DMS53 (cell line): ENCODE measurements at regions not wholly inside any gene's neighbourhood (a gene's known extent, or its start where the extent isn't known, plus 50 kb on each side); places are given as distances from the start of the nearest gene placed in this dataset.
"Not testable (repeated sequence)": the region's sequence is repeated elsewhere in the genome, so short reads cannot be mapped to it uniquely, and the experiment has no call there.

Source experiments
- DNase-seq: peaks from one replicate; lab custom pipeline; 2025; lab: John Stamatoyannopoulos, UW

DNA sequence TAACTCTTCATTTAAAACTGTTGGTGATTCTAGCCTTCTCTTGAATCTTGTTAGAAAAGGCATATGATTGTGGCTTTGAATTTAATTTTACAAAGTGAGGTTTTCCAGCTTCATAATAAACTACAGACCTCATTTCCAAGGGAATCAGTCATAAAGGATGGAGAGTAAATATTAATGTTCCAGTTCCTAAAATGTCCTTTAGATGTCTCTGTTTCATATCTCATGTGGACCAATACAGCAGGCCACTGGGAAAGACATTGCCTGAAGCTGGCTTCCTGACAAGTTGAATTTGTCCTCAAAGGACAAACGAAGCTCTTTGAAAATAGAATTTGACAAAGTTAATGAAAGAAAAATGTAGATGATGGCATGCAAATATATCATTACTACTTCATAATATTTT is 125.4 kb downstream of the ZNF330 start:
- peak; percentile 72 for DNase-seq

DNA sequence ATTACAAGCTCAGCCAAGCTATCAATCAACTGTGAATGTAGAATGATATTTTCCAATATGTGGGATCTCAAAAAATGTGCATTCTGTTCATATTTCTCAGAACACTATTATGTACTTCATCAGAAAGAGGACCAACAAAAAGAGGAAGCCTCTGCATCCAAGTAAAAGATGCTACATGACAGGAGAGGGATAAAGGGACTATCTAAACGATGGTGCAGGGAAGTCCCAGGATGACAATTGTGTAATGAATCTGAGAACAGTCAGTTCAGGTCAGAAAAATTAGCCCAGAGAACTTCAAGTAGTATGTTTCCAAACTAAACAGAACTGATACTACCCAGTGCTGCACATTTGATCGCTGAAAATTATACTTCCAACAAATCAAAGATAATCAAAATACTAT is 127.0 kb downstream of the ZNF330 start:
- DNase-seq = no peak

DNA sequence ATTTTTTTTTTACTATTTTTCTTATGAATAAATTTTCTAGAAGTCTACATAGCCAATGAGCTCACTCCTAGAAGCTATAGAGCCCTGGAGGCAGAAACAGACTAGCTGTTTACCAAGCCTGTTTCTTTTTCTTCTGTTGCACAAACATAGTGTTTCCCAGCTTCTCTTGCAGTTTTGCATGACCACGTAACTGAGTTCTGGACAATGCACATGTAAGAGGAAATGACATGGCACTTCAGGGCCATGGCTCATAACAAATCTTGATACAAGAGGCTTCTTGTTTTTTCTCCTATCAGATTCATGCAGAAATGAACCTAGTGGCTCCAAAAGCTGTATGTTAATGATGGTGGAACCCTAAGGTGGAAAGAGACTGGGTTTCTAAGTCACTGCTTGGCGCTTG is 127.4 kb downstream of the ZNF330 start:
- peak; percentile 41 for DNase-seq

DNA sequence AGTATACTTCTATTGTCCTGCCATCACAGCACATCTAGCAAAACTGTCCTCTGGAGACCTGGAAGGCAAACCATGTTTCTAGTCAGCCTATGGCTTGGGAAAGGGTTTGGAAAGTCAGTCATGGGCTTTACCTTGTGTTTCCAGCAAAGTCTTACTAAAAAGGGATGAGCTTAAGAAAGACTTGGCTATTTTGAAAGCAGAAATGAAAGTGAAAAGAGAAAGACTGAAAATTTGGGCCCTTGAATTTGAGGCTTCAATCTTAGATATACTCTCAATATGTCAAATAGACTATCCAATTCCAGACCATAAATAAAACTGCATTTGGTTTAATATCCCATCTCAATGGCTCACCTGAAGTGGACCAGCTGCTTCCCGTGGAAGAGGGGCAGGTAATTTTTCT is 127.9 kb downstream of the ZNF330 start:
- DNase-seq = no peak

DNA sequence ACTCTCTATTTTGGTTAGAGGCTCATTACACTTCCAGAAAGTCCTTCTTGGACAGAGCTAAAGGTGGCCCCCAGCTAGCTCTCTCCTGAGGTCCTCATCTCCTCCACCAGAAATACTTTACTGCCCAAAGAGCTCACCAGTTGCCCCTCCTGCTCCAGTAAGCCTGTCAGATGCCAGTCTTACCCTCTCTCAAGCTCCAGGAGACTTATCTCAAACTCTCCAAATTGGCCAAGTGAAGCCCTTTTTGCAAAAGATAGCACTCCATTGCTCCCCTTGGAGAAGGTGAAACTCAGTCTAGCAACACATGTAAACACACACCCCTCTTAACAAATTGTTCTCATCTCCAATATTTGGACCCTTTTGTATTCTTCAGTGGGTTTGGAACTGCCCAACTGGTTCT is 128.5 kb downstream of the ZNF330 start:
- no peak for DNase-seq

DNA sequence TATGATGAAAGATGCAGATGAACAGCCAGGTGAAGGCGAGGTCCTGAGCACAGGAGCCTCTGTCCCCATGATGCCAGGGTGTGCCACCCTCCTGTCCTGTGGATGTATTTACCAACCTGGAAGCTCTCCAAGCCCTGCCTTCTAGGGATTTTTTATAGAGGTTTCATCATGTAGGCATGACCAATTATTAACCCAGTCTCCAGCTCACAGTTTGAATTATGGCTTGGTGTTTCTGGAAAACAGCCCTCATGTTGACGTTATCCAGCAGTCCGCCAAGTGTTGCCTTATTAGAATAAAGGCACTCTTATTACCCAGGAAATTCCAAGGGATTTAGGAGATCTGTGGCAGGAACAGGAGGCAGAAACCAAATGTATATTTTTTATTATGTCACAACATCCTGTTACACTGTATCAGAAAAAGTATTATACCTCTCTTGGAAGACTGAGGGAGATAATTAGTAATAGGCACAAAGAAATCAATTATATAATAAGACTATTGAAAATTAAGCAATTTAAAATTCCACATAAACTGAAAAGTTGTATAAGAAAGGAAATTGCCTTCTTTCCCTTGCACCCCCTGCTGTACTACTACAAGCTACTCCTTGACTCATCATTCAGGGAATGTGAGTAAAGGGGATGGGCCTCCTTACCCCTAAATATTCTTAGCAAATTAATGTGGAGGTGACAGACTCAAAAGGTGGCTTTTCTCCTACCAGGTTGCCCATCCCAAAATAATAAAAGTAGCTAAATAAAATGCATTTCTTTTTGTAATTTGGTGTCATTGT is 129.6 kb downstream of the ZNF330 start:
- DNase-seq = peak; percentile 79

DNA sequence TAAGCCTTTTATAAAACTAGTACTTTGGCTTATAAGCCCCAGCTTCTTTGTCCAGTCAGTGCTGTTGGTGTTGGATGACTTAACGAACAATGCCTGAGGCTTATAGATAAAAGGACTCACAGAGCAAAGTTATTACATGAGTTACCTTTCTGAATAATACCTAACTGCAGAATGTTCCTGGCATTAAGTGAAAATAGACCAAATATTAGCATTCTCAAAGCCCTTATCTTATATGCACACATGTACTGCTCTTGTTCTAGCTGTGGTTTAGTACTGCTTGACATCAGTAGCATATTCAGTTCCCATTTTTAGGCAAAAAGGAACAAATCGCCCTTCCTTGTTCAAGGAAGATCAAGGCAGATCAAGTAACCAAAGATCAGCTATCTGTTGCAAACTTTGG is 131.6 kb downstream of the ZNF330 start:
- DNase-seq = no peak

DNA sequence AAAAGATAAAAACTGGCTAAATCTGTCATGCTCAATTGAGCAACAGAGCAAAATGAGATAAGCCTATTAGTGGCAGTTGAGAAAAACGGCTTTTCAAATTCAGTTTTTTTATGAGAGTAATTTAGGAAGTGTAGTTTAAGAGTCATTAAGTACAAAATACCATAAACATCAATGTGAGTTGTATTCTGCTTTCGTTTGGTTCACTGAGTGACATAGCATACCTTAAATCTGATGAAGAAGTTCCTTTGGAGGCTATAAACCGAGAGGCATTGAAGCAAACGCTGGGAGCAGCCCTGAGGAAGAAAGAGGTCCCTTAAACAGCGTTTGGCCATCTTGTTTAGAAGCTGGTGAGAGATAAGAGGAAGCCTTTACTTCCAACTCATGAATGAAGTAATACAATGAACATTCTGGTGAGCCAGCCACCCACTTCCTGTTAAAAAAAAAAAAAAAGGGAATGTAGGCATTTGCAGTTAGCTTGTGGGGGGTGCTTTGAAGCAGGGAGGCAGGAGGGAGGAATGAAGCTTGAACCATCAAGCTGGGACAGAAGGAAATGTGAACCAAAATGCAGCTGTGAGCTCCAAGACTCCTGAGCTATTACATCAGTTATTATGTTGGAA is 132.3 kb downstream of the ZNF330 start:
- DNase-seq = peak; percentile 11

DNA sequence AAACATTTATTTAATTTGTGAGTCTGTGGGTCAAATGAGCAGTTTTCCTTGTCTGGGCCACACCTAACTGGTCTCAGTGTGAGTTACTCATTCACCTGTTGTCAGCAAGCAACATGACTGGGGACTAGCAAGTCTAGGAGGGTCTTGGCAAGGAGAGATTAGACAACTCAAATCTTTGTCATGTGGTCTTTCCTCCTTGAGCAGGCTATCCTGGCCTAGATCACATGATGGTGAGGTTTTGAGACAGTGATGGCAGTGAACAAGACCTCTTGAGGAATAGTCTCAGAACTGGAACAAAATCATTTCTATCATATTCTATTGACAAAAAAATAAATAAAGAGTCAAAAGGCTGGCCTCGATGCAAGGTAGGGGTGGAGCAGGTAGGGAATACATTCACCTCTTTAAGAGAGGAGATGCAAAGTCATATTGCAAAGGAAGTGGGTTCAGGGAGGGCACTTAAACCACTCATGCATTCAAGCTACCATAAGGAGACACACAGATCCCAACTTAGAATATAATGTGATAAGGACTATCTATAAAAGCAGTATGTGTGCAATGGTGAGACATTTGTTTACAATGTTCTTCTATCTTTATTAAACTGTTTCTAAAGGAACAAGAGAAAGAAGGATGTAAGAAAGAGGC is 135.7 kb downstream of the ZNF330 start:
- no peak for DNase-seq

DNA sequence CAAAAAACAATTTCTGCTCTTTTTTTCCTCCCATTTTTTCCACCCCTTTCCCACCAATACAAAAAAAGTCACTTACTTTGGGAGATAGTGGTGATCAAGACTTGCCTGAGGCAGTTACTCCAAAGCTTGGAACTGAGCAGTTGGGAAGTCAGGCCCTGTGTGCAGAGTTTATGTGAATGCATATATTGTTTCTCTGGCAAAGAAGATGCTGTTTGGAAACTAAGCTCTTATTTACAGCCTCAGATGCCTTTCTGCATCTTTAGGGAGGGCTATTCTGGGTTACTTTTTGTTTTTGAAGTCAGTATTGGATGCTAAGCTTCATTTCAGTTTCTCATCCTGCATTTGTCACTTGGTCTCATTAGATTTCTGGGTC is 136.3 kb downstream of the ZNF330 start:
- no peak for DNase-seq

DNA sequence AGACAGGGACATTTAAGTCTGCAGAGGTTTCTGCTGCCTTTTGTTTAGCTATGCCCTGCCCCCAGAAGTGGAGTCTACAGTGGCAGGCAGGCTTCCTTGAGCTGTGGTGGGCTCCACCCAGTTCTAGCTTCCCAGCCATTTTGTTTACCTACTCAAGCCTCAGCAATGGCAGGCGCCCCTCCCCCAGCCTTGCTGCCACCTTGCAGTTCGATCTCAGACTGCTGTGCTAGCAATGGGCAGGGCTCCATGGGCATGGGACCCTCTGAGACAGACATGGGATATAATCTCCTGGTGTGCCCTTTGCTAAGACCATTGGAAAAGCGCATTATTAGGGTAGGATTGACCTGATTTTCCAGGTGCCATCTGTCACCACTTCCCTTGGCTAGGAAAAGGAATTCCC is 147.5 kb downstream of the ZNF330 start:
- not testable (repeated sequence) for DNase-seq

DNA sequence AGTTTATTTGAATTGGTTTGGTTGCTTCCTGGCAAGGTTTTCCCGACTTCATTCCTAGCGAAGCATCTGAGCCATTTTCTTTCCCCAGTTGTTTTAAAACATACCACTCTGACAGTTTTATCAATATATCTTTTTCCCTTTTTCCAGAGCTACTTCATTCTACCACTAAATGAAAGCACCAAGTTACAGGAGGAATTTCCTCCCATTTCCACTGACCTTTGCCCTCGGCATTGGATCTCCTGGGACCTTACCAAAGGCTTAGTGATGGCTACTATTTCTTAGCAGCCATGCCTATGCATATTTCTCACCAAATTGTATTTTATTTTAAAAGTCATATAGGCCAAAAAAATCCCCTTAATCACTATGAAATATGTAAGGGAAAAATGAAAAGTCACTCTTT is 150.5 kb downstream of the ZNF330 start:
- DNase-seq = no peak

DNA sequence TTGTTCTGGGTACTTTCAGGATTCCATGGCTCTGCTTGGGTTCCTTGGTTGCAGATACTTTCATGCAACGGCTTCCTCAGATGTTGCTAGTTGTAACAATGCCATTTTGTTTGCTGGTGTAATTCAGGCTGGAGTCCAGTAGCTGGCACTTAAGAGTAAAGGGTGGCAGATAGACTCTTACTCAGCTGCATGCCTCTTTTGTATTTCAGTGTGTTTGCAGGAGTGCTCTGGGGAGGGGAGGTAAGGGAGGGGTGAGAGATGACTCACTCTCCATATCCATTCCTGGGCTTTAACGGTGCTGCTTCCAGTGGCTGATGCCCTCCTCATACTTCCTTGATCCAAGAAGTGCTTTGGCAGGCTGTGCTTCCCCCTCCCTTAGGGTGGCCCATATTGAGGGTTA is 155.2 kb downstream of the ZNF330 start:
- peak; percentile 92 for DNase-seq

DNA sequence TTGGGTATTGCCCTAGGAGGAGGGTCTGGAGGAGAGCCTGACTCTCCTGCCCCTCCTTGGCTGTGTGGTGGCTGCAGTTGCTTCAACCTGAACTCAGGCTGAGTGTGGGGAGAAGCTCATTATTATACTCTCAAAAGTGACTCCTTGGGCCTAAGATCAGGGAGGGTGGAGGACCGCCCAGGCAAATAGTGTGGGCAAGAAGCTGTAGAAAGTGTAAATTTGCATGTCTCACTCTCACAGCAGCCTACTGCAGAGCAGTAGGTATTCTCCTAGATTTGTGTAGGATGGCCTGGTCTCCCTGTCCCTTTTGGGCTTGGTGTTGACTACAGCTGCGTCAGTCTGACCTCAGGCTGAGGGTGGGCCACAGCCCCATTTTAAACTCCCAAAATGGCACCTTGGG is 156.1 kb downstream of the ZNF330 start:
- no peak for DNase-seq

DNA sequence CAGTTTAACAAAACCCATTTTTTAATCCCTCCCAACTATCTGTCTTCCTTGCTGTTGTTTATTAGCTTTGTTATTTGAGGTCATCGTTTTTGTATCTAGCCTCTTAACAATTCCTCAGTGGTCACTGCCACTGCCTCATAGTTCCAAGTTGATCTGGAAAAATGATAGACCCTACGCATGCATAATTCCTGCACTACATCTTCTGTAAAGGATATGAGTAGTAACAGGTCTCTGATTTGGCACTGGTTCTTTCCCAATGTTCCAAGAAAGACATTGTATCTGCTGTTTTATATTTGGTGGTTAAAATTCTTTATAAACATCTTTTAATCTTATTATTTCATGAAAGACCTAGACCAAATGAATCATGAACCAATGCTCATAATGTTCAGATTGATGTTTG is 166.6 kb downstream of the ZNF330 start:
- DNase-seq = no peak

DNA sequence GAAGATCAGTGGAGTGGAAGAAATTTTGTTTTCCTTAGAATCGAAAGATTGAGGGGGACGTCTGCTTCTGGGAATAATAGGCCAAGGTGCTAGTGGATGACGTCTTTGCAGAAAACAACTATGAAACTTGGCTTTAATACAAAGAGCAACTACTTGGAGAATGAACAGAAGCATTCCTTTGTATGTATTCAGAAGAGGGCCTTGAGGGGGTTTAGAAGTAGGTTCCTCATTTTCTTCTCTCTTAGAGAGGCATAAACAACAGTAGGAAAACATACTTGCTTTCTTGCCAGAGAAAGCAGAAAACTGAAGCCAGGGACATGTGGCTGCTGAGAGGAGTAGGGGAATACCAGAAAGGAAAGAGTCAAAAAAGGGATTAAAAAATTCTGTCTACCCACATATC is 167.8 kb downstream of the ZNF330 start:
- no peak for DNase-seq

DNA sequence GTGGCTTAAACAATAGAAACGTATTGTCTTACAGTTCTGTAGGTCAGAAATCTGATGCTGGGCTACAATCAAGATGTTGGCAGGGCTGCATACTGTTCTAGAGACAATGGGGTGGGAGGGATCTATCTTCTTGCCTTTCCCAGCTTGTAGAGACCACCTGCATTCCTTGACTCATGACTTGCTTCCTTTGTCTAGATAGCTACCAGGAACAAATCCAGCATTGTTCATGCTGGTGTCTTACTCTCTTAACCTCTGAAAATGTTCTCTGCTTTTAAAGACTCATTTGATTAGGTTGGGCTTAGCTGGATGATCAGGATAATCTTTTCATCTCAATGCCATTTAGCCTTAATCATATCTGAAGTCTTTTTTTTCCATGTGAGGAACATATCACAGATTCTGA is 169.0 kb downstream of the ZNF330 start:
- DNase-seq = no peak

DNA sequence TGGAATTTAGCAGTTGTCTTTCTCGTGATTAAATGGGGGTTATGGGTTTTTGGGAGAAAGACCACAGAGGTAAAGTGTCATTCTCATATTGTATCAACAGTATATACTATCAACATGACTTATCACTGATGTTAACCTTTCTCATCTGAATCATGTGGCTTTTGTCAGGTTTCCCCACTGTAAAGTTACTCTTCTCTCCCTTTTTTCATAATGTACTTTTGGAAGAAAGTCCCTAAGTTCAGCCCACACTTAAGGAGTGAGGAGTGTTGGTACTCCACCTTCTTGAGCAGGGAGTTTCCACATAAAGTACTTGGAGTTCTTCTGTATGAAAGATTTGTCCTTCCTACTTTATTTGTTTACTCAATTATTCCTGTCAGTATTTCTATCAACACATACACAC is 169.9 kb downstream of the ZNF330 start:
- no peak for DNase-seq

DNA sequence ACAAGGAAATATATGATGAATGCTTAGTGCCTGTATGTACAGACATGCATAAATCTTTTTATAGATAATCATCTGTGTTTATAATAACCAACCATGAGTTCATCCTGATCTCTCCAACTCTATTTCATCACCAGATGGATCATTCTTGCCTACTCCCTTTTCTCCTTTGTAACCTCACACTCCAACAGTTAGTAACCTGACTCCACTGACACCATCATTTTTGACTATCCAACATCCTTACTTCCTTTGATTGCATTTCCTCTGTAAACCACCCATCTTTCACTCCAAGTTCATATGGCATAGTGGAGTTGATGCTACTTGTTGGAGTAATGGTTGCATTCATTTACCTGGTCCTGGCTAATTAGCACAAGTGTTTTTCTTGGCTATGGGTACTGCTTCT is 170.6 kb downstream of the ZNF330 start:
- DNase-seq = peak; percentile 33

DNA sequence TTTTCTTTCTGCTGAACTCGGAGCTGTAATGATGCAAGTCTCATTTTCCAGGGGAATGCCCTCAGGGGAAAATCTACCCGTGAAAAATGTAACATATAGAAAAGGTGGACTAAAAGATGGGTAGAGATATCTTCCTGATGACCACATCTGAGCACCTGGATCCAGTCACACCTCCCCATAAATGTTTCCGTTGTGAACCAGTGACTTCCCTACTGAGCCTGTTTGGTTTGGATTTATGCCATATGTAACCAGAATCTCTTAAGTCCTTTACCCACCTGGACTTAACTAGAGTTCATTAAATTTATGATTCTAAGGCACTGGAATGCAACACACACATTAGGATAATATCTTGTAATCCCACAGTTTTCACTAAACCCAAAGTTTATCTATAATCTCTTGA is 171.1 kb downstream of the ZNF330 start:
- DNase-seq = peak; percentile 70

DNA sequence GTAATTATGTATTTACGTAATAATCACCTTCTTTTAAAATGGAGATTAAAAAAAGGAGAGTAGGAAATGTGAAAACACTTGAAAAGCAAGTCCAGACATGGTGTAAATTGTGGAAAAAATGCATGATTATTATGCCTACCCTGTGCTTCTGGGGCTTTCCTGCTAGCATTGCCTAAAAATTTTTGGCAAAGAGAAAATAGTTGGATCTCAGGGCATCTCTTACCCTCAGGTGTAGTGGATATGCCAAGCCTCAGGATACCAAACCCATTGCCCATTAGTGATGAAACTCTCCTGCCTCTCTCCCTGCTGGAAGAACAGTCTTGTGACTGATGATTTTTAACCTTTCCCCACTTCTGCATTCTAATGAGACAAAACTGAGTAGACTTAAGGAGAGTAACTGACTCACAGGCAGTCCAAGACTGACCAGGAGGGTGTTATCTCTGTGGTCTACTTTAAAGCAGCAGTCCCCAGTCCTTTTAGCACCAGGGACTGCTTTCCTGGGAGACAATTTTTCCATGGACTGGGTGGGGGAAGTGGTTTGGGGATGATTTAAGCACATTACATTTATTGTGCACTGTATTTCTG is 174.6 kb downstream of the ZNF330 start:
- no peak for DNase-seq

DNA sequence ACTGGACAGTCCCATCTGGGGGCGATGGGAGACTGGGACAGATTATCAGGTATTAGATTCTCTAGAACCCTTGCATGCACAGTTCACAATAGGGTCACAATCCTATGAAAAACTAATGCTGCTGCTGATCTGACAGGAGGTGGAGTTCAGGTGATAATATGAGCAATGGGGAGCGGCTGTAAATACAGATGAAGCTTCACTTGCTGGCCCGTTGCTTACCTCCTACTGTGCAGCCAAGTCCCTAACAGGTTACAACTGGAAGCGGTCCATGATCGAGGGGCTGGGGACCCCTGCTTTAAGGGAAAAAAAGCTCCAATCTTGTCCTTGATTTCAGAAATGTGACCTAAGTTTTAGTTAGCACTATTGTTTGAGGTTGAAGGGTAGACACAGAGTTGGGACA is 175.2 kb downstream of the ZNF330 start:
- DNase-seq = no peak

DNA sequence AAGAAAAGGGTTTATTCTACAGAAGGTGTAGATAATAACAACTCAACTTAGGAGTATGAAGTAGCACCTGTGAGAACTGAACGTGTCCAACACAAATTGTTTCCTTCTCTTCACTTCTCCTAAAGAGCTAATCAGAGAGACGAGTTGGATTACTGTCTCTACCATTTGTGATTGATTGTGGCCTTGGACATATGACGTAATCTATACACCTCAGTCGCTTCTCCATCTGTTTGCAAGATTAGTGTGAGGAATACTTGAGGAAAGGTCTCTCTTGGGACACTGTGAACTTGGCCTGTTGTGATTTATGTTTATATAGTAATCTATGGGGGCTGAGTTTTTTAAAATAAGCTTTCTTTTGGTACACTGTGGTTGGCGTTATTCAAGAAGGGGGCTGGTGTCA is 182.0 kb downstream of the ZNF330 start:
- no peak for DNase-seq
